ENCODE measurements at regions not wholly inside any gene's neighbourhood (a gene's known extent, or its start where the extent isn't known, plus 50 kb on each side); places are given as distances from the start of the nearest gene placed in this dataset.

DNA sequence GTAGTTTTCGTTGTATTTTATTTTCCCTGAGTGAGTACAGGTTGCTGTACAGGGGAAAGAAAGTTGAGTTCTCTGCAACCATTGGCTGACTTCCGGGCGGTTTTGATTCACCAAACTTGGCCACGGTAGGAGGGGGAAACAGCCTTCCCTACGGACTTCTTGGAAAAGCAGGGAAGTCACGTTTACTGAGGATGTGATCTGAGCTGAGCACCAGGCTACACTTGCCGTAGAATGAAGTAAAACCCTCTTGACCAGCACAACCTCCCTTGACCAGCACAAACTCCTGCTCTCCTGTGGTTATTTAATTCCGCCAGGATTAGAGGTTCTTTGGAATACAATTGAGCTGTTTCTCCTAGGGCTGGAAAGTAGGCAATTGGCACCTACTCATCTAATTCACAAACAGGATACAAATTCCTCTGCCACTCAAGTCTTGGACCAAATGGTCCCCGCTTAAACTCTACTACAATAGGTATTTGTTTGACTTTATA lies 242.0 kb upstream of the RBFOX1 start:
- DNase-seq = no peak

- DNase-seq = no peak
These were observed 242.9 kb upstream of the RBFOX1 start for GRCh38 chr16:7089751-7090150.

DNA sequence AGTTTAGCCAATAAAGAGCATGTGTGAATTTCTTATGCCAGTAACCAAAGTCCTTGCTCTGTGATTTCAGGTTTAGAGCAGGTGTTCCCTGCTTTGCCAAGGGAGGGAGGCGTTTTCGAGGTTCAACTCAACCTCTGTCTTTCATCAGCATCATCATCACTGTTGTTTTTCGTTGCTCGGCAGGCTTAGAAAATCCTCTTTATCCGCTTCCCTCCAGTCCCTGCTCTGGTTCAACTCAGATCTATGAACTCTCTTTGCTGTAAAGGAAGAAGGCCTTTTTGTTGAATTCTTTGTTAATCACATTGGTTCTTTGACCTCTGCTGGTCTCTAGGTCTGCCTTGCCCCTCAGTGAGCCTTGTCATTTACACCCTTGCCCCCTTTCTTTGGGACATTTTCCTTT lies 243.9 kb upstream of the RBFOX1 start:
- no peak for DNase-seq

DNA sequence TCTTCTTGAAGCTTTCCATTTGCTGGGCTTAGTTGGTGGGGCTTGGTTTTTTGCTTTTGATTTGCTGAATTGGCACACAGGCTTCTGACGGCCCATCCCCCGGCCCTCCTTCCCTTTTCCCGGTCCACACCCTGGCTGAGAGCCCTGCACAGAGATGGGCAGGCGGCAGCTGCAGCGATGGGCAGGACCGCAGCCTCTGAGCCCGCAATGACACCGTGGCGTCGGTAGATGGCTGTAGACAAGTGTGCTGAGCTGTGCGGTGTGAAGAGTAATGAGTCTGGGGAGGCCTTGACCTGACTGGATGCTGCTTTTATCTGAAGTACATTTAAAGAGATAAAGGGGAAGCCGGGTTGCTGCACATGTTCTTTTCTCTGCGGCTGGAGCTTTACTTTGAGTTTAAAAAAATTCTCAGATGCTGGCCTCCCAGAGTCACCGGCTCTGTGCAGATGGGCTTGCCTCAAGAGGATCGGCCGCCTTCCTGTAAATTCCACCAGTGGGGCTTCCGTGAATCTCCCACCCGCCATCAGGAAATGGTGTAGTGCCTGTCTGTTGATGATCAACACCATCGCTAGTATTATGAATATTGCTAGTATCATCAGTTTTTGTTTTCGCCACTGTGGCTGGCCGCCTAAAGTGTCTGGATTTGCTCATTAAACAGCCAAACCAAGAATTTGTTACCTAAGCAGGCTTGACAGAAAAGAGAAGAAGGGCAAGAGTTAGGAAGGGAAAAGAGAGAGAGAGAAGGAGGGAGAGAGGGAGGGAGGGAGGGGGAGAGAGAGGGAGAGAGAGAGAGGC lies 245.6 kb upstream of the RBFOX1 start:
- no peak for DNase-seq

DNA sequence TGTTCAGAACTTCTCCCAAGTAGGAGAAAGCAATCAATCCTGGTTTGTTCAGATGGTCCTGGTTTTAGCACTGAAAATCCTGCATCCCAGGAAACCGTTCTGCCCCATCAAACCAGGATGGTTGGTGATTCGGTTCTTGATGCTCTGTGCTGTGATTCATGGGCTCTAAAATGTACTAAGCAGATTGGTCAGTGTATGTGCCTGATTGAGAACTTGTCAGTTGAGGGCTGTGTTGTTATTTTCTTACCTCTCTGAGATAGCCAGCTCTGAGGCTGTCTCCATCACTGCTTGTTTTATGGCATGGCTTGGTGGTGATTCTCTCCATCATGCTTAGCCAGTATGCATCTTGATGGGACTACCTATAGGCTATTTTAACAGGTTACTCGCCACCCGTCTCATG lies 246.9 kb upstream of the RBFOX1 start:
- no peak for DNase-seq

- DNase-seq = no peak
These were observed 249.5 kb upstream of the RBFOX1 start for GRCh38 chr16:7083096-7083495.

DNA sequence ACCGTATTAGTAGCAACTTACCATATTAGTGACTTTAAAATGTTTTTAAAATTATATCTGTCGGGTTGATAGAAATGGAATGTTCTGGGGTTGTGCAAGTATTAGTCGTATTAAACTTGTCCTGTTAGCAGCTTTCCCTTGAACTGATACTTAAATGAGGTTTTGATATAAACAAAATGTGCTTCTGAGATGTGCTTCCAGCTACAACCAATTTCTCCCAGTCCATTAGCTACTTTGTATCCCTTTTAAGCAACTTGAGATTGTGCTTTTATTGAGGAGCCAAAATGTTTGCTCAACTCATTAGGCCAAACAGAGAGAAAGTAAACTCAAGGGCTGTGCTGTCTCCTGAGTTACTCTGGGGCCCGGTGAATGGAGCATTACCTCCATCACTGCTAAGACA lies 255.0 kb upstream of the RBFOX1 start:
- no peak for DNase-seq

GRCh38 chr16:7074715-7075114 lies 257.9 kb upstream of the RBFOX1 start:
- DNase-seq = no peak

DNA sequence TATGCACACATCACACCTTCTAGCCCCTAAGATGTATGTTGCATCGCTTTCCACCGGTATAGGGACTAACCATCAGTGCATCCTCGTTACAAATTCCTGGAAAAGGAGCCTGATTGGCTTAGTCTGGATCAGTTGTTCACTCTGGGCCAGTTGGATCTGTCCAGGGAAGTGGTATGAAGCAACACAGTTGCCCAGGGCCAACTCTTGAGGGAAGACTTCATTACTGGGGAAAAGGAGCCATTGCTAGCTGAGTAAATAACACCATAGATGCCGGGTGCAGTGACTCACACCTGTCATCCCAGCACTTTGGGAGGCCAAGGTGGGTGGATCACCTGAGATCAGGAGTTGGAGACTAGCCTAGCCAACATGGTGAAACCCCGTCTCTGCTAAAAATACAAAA lies 275.2 kb upstream of the RBFOX1 start:
- DNase-seq = no peak

GRCh38 chr16:7055443-7055842 lies 277.2 kb upstream of the RBFOX1 start:
- DNase-seq = no peak

DNA sequence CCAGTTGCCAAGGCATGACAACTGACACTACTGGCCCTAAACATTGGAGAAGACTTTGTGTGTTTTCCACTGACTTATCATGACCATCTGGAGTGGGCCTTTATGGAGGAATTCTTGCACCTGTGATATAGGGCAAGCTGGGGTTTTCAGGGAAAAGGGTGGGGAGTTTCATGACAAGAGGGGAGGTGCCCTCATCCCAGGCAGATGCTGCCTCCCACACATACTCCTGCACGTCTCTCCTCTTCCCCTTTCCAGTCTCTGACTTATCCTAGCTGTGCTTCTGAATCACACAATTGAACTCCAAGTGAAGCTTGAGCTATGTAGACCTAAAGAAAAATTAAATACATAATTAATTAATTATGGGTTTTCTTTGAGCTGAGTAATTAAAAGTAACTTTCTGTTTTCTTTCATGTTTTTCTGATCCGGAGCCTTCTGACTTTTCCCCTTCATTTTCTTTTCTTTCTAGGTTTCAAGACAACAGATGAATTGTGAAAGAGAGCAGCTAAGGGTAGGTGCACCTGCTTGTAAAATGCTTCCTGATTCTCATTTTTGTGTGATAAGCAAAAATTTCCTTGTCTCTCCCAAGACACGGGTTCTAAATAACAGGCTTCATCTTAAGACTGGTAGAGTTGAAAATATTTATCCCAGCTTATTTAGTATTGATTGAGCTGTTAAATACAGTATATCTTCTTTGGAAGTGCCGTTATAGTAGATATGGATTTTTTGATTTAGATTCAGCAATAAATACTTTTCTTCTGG lies 280.9 kb upstream of the RBFOX1 start:
- DNase-seq = no peak

GRCh38 chr16:7044331-7044730 lies 288.3 kb upstream of the RBFOX1 start:
- DNase-seq = no peak

DNA sequence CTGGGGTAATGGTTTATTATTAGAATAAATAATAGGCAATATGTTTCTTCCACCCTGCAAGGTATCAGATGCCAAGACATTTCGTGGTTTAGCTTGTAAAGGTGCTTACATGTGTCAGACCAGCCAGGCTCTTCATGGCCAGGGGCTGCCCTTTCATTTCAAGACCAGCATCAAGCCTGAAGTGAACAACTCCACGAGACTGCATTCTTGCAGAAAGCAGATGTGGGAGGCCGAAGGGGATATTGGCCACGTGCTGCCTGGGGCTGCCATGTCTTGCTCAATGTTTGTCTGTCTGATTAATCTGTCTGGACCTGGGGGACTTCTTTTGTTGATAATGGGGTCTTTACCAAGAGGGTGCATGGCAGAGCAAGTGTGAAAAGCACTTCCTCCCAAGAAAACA lies 294.2 kb upstream of the RBFOX1 start:
- DNase-seq = no peak

DNA sequence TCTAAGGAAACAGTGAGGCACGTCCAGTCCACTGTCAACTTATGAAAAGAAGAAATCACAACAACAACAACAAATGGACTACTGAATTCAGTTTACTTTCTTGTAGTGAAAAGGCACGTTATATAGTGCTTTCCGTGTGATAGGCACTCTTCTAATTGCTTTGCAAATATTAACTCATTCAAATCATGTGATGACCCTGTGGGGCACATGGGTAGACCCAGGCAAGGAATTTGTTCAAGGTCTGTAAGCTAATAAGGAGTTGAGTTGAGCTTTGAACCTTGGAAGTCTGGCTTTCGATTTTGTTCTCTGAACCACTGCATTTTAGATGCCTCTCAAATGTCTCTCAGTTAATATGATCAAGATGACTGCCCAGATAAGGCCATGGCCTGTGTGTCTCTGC lies 295.1 kb upstream of the RBFOX1 start:
- no peak for DNase-seq

GRCh38 chr16:7031031-7031430 lies 301.6 kb upstream of the RBFOX1 start:
- DNase-seq = no peak

DNA sequence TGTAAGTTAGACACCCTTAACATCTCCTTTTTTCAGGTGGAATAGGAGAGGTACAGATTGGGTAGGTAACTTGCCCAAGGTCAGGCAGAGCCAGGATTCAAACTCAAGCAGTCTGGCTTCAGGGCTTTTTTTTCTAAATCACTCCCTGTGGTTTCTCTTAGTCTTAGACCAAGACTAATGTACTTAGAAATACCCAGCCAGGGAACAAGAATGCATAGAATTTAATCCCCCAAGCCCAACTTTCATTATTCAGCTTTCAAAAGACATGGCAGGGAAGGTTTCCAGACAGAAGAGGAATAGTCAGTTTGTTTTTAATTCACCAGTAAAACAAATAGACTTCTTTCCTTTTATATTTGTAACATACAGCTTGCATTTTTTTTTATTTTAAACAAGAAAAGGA lies 305.2 kb upstream of the RBFOX1 start:
- no peak for DNase-seq

DNA sequence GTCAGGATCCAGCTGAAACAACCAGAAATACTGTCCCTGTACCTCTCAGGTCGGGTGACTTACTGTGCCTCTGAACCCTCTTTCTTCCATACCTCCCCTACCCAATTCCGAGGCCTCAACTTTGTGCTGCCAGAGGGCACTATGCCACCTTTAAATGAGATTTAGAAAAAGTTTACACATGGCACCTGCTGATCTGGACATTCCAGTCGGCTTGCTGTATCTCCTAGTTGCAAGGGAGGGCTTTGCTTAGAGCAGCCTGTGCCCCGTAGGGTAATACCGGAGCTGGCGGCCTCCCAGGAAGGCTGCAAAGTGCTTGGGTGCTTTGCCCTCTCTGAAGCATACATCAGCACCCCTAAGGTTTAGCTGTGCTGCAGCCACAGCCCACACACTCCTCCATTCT lies 306.0 kb upstream of the RBFOX1 start:
- DNase-seq = no peak

DNA sequence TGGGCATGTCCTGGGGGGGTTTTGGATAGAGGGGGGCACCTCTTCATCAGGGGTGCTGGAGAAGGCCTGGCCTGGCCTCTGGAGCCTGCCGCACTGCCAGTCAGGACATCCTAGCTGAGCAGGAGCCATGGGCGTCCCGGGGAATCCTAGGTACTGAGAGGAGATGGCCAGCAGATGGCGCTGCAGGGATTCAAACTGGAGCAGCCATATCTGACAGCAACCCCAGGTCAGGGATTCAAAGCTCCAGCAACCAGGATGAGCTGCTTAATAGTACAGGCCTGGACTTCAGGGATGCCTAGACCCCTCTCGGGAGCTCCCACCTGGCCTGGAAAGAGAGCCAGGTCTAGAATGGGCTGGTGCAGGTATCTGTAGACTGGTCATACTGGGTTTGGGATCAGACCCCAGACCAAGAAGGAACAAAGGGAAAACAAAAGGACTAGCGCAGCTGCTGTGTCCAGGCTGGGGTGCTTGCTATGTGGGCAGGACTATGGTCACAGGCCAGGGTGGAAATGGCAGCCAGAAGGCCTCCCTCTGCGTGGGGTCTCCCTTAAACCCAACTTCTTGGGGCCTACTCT lies 306.9 kb upstream of the RBFOX1 start:
- no peak for DNase-seq

DNA sequence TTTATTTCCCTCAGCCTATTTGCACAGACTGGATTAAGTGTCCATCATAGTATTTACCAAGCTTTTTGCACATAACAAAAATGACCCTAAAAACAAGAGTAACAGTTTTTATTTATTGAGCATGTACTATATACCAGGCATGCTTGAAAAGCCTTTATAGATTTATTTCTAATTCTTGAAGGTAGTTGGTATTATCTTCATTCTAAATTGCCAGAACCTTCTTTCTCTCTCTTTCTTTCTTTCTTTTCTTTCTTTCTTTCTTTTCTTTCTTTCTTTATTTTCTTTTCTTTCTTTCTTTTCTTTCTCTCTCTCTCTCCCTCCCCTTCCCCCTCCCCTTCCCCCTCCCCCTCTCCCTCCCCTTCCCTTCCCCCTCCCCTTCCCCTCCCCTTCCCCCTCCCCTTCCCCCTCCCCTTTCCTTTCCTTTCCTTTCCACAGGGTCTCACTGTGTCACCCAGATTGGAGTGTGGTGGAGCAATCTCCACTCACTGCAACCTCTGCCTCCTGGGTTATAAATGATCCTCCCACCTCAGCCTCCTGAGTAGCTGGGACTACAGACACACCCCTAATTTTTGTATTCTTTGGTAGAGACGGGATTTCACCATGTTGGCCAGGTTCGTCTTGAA lies 310.9 kb upstream of the RBFOX1 start:
- no peak for DNase-seq

DNA sequence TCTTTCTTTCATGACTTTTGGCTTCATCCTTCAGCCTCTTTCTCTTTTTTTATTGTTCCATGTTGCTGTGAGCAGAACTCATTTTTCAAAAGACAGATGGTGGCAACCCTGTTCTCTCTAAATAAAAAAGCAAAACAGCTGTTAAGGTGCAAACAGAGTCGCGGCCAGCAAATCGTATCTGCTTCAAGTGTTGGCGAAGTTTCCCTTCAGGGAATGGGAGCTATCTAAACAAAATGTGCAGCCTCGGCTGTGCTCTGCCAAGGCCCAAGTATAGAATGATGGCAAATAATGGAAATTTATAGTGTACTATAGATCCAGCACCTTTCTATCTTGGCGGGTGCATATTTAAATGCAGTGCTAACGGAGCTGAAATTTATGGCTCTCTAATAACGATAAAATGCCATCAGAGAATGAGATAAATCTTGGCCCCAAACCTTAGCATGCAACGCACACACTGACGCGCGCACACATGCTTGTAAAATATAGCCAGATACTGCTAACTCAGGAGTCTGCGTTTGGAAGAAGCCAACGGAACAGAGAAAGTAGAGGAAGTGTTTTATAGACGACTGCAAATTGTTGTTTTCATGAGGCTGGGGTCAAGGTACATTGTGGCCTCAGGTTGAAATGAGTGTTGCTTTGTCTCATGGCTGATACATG lies 315.5 kb upstream of the RBFOX1 start:
- DNase-seq = no peak

- DNase-seq = no peak
These were observed 317.9 kb upstream of the RBFOX1 start for GRCh38 chr16:7014756-7015155.

DNA sequence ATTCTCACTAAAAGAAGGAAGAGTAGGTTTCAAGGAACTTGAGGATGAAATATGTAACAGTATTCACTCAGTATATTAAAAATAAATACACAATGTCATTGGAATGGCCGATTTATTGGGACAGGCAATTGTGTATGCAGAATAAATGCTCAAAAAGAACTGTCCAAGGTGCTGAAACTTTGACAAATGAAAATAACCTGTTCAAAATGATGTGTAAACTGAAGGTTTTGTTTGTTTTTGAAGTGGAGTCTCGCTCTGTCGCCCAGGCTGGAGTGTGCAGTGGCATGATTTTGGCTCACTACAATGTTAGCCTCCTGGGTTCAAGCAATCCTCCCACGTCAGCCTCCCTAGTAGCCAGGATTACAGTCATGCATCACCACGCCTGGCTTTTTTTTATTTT lies 318.7 kb upstream of the RBFOX1 start:
- no peak for DNase-seq

DNA sequence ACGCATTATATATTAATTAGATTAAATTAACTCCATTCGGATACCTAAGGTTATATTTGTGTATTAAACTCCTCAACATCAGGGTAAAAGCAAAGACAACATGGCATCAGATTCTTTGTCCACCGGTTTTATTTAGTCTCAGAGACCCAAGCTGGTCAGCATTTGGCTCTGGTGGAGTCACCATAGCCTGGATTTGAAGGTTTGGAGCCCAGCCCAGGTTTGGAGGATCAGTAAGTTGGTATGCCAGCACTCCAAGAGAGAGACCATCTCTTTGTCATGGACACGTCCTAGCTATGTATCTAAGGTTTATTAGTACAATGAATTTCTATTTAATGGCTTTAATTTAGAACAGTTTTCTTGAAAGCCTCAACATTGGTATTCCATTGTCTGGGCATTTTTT lies 328.4 kb upstream of the RBFOX1 start:
- no peak for DNase-seq

Data from central memory CD4-positive, alpha-beta T cell (primary cell).